ENCODE measurements at regions not wholly inside any gene's neighbourhood (a gene's known extent, or its start where the extent isn't known, plus 50 kb on each side); places are given as distances from the start of the nearest gene placed in this dataset.

GRCh38 chr14:106841701-106842100 lies 1315.3 kb downstream of the TMEM121 start:
- Histone ChIP-seq H3K9me3 (no peaks in the 10 kb centered on the region), H3K4me3 (no peak overlapping the region), H3K4me1 (ENCODE audit: low read depth) (peaks cover 16% of the 10 kb centered on the region), H3K36me3 (ENCODE audit: low read depth) (no peaks in the 10 kb centered on the region)
- TF ChIP-seq CTCF (IDR thresholded peaks at IDR 0.05), result no peak
- DNase-seq (no peak), ATAC-seq (no peak)
- intact Hi-C loops (cut with DNase I, micrococcal nuclease), result no loop called here

- DNase-seq (peak in 2 of 3 donors; percentile 52 to 55), ATAC-seq (no peak)
- Histone ChIP-seq H3K9me3 (no peaks in the 10 kb centered on the region), H3K4me1 (ENCODE audit: low read depth) (peaks cover 21% of the 10 kb centered on the region), H3K4me3 (no peak overlapping the region), H3K36me3 (ENCODE audit: low read depth) (no peaks in the 10 kb centered on the region)
- no peak for TF ChIP-seq CTCF (IDR thresholded peaks at IDR 0.05)
- intact Hi-C loops (cut with DNase I, micrococcal nuclease), result no loop called here
Observed at GRCh38 chr14:106842687-106843086, 1316.3 kb downstream of the TMEM121 start.

GRCh38 chr14:106843386-106843785 lies 1317.0 kb downstream of the TMEM121 start:
- no peak overlapping the region for H3K4me3 ChIP-seq
- DNase-seq, result no peak

GRCh38 chr14:106843951-106844483 lies 1317.6 kb downstream of the TMEM121 start:
- Histone ChIP-seq H3K4me1 (ENCODE audit: low read depth) (peaks cover 26% of the 10 kb centered on the region), H3K36me3 (ENCODE audit: low read depth) (no peaks in the 10 kb centered on the region), H3K4me3 (peak overlapping the region; percentile 9), H3K9me3 (no peaks in the 10 kb centered on the region)
- intact Hi-C loops (cut with DNase I, micrococcal nuclease), result no loop called here
- ATAC-seq (peak; percentile 53), DNase-seq (peak; percentile 68 to 76 (median 74))
- TF ChIP-seq CTCF (IDR thresholded peaks at IDR 0.05), result no peak

More at GRCh38 chr14:106843386-106843785, 1317.0 kb downstream of the TMEM121 start:
- TF ChIP-seq CTCF (IDR thresholded peaks at IDR 0.05), result no peak
- Histone ChIP-seq H3K9me3 (no peaks in the 10 kb centered on the region), H3K36me3 (ENCODE audit: low read depth) (no peaks in the 10 kb centered on the region), H3K4me1 (ENCODE audit: low read depth) (peaks cover 21% of the 10 kb centered on the region)
- ATAC-seq, result no peak
- intact Hi-C loops (cut with DNase I, micrococcal nuclease), result no loop called here

- no peak for TF ChIP-seq CTCF (IDR thresholded peaks at IDR 0.05)
- intact Hi-C loops (cut with DNase I, micrococcal nuclease), result no loop called here
- Histone ChIP-seq H3K9me3 (no peaks in the 10 kb centered on the region), H3K4me3 (peak overlapping the region; percentile 9), H3K4me1 (ENCODE audit: low read depth) (peaks cover 27% of the 10 kb centered on the region), H3K36me3 (ENCODE audit: low read depth) (no peaks in the 10 kb centered on the region)
- ATAC-seq (peak; percentile 78), DNase-seq (peak; percentile 84 to 90 (median 85))
Observed at GRCh38 chr14:106844608-106845285, 1318.4 kb downstream of the TMEM121 start.

Measured in mucosa of descending colon (tissue), 3 donors.